H7 (cell line): ENCODE measurements at regions not wholly inside any gene's neighbourhood (a gene's known extent, or its start where the extent isn't known, plus 50 kb on each side); places are given as distances from the start of the nearest gene placed in this dataset.

Experiments
- DNase-seq: peaks from one replicate; pipeline ENCODE4 v3.0.0; 2012
- H3K27me3 ChIP-seq: 2 replicates; pipeline ENCODE4 v1.6.0; 2011; ENCODE audit warnings: mild to moderate bottlenecking, low read length; ENCODE audit not compliant: control insufficient read depth, insufficient read depth
- H3K36me3 ChIP-seq: replicated peaks from 2 replicates; pipeline ENCODE4 v1.5.1; 2011; ENCODE audit warnings: low read length; ENCODE audit not compliant: control insufficient read depth, insufficient read depth
- H3K4me3 ChIP-seq: 2 replicates; pipeline ENCODE4 v1.5.1; 2011; ENCODE audit warnings: low read depth, mild to moderate bottlenecking, control low read depth, low read length, moderate library complexity; ENCODE audit not compliant: insufficient read depth

DNA sequence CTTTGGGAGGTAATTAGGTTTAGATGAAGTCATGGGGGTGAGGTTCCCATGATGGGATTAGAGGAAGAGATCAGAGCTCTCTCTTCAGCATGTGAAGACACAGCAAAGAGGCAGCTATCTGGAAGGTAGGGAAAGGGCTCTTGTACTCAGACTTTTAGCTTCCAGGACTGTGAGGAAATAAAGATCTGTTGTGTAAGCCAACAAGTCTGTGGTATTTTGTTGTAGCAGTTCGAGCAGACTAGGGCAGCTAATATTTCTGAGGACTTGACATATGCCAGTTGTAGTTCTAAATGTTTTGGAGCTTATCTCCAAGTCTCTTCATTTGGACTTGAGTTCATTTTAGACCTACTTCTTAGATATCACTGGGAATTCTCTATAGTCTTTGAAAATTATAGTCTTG lies 137.3 kb upstream of the PDE5A start:
- H3K4me3 ChIP-seq, result no peak overlapping the region
- DNase-seq, result no peak
- H3K36me3 ChIP-seq, result no peaks in the 10 kb centered on the region
- no peaks in the 10 kb centered on the region for H3K27me3 ChIP-seq

DNA sequence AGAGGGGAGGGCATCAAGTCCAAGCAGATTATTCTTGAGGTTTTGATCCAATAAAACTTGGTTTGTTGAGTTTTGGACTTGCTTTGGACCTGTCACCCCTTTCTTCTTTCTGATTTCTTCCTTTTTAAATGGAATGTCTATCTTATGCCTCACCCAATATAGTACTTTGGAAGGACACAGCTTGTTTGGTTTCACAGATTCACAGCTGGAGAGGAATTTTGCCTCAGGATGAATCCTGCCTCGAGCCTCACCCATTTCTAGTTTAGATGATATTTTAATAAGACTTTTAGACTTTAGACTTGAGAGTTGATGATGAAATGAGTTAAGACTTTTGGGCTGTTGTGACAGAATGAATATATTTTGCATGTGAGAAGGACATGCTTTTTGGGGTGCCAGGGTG lies 136.9 kb upstream of the PDE5A start:
- no peak overlapping the region for H3K4me3 ChIP-seq
- no peaks in the 10 kb centered on the region for H3K36me3 ChIP-seq
- H3K27me3 ChIP-seq, result no peaks in the 10 kb centered on the region
- DNase-seq, result no peak

DNA sequence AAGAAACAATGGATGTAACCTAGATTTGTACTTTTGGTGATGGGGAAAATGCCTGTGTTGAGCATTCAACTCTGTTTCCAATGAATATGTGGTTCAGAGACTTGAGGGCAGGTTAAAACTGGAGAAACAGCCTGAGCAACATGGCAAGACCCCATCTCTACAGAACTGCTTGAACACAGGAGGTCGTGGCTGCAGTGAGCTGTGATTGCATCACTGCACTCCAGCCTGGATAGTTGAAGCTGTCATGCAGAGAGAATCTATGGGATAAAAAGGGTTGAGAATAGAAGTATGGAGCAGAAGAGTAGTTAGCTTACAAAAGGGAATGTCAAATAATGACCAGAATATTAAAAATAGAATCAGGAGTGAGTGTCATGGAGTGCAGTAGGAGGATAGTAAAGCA lies 134.8 kb upstream of the PDE5A start:
- DNase-seq, result no peak
- Histone ChIP-seq H3K27me3 (no peaks in the 10 kb centered on the region), H3K36me3 (no peaks in the 10 kb centered on the region), H3K4me3 (no peak overlapping the region)

DNA sequence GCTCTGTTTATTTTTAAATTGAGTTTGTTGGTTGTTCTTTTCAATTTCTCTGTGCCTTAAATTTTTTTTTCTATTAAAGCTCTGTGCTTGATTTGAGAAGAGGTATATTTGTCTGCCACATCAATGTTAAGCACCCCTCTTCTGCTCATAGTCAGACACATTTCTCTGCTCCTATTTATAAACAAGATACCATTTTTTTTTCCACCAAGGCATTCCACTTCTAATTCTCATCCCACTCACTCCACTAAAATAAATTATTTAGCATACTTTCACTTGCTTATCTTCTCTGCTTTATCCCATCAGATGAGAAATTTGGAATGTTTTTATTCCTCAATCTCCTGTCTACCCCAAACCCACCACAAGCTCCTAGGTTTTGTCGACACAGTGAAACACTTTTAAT lies 127.0 kb upstream of the PDE5A start:
- no peaks in the 10 kb centered on the region for H3K27me3 ChIP-seq
- H3K36me3 ChIP-seq, result no peaks in the 10 kb centered on the region
- H3K4me3 ChIP-seq, result no peak overlapping the region
- DNase-seq, result no peak

DNA sequence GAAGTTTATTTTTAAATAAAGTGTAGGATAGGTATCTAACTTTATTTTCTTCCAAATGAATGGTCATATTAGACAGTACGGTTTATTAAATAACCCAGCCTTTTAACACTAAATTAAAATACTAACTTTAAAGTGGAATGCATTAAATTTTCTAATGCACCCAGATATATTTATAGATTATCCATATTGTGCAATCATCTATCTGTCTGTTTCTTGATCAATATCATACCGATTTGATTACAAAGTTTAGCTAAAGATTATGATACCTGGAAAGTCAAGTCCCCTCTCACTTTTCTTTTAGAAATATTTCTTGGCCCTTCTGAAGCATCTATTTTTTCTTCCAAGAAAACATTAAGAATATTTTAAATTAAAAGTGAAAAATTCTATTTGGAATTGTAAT lies 124.3 kb upstream of the PDE5A start:
- Histone ChIP-seq H3K27me3 (no peaks in the 10 kb centered on the region), H3K36me3 (no peaks in the 10 kb centered on the region), H3K4me3 (no peak overlapping the region)
- DNase-seq, result no peak

DNA sequence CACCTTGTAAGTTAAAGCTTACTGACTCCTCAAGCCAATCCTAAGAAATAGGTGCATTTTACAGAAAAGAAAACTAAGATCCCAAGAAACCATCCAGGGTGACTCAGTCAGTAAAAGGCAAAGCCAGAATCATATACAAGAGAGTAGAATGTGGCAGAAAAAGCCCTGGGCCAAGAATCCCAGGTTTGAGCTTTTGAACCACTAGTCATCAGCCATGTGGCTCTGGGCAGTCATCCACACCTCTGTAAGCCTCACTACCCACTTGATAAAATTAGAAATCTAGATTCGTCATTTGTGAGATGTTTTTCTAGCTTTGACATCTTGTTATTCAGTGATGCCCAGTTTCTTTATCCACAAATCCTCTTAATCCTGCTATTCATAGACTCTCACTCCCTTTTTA lies 122.2 kb upstream of the PDE5A start:
- DNase-seq, result no peak
- no peaks in the 10 kb centered on the region for H3K27me3 ChIP-seq
- H3K4me3 ChIP-seq, result no peak overlapping the region
- H3K36me3 ChIP-seq, result no peaks in the 10 kb centered on the region

DNA sequence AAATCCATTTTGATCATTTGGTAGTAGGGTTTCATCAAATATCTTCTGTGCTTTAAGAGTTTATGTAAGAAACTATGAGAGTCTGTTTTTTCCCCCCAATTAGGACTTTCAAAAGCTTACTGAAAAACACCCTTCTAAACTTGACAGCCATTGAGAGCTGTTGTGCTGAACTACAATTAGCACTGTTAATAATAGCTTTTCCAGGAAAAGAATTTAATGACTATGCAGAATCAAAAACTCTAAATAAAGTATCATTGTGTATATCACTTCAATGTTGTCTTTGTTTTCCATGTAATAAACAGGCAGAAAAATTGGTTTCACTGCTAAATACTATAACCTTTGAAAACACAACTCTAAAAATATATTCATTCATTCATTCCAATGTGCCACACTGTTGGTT lies 121.4 kb upstream of the PDE5A start:
- no peak overlapping the region for H3K4me3 ChIP-seq
- no peaks in the 10 kb centered on the region for H3K36me3 ChIP-seq
- H3K27me3 ChIP-seq, result no peaks in the 10 kb centered on the region
- DNase-seq, result no peak

DNA sequence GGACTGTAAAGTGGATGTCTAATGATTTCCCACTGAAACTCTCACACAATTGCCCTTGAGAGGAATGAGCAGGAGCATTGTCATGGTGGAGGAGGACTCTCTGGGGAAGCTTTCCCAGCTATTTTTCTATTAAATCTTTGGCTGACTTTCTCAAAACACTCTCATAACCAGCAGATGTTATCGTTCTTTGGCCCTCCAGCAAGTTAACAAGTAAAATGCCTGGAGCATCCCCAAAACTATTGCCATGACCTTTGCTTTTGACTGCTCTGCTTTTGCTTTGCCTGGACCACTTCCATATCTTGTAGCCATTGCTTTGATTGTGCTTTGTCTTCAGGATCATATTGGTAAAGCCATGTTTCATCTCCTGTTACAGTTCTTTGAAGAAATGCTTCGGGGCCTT lies 120.2 kb upstream of the PDE5A start:
- DNase-seq, result no peak
- Histone ChIP-seq H3K27me3 (no peaks in the 10 kb centered on the region), H3K36me3 (no peaks in the 10 kb centered on the region), H3K4me3 (no peak overlapping the region)

DNA sequence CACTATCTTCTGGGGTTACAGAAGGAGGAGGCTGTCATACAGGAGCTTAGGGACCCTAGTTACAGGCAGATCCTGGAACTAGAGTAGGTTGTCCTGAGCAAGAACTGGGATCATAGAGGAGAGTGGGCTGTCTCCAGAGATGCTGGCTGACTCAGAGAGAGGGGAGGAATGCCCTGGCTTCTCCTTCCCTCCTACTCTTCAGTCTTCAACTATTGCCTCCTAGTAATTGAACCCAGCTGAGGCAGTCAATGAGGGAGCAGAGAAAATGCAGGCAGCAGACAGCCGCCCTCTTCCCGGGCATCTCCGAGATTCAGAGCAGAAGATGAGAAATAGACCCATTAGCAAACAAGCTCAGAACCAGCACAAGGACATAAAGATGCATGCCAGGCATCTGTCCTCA lies 118.3 kb upstream of the PDE5A start:
- no peak for DNase-seq
- H3K36me3 ChIP-seq, result no peaks in the 10 kb centered on the region

DNA sequence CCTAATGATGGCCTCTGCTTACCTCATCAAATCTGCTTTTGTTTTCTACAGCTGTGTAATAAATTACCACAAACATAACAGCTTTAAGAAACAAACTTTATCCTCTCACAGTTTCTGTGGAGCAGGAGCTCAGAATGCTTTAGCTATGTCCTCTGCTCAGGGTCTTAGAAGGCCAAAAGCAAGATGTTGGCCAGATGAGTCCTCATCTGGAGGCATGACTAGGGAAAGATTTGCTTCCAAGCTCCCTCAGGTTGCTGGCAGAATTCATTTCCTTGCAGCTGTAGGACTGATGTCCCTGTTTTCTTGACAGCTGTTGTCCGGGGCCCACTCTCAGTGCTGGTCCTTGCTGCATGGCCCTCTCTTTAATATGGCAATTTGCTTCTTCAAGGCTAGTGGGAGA lies 116.7 kb upstream of the PDE5A start:
- Histone ChIP-seq H3K27me3 (no peaks in the 10 kb centered on the region), H3K4me3 (no peak overlapping the region), H3K36me3 (no peaks in the 10 kb centered on the region)
- no peak for DNase-seq

More for the DNA sequence above, 118.3 kb upstream of the PDE5A start:
- Histone ChIP-seq H3K4me3 (no peak overlapping the region), H3K27me3 (no peaks in the 10 kb centered on the region)

DNA sequence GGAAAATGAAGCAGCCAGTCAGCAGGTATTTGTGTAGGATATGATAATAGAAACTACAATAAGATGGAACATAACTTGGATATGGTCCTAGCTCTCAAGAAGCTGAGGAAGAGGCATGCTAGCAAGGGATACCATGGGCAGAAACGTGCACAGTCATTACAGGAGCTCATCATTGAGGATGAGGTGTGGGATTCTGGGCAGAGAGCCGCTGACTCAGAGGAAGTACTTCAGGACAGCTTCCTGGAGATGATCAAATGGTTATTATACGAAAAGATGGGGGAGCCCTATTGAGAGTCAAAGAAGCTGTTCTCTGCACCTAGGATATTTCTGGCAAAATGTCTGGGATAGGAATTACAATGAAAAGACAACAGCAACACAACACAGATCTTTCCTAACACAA lies 116.0 kb upstream of the PDE5A start:
- no peaks in the 10 kb centered on the region for H3K36me3 ChIP-seq
- H3K4me3 ChIP-seq, result no peak overlapping the region
- no peak for DNase-seq
- no peaks in the 10 kb centered on the region for H3K27me3 ChIP-seq

DNA sequence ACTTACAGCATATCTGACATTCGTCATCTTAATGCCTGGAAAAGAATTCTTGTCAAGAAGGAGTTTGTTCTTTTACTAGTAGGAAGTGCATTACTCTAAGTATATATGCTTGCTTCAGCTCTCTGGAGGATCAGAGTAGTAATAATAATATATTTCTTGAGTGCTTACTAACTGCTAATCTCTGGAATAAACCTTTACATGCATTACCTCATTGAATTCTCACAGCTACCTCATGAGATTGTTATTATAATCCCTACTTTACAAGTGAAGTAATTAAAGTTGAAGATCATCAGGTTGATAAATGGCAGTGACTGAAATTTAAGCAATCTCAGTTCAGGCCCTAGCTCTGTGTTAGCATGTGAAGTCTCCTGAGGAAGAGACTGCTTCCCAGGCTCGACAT lies 115.0 kb upstream of the PDE5A start:
- H3K36me3 ChIP-seq, result no peaks in the 10 kb centered on the region
- no peaks in the 10 kb centered on the region for H3K27me3 ChIP-seq
- DNase-seq, result no peak
- no peak overlapping the region for H3K4me3 ChIP-seq

DNA sequence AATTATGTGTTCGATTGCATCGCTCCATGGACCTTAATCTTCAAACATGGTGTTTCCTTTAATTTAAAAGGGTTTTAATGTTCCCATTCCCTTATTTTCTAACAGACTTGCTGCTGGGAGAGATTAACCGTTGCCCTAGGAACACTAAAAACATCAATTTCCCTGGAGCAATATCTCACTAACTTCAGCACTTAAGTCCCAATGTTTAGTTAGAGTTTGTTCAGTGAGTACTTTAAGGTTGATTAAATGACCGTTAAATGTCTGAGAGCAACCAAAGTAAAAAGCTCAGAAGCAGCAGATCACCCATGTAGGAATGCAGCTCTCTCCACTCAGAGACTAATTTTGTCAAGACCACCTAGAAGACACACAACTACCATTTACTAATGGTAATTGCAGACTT lies 111.2 kb upstream of the PDE5A start:
- Histone ChIP-seq H3K4me3 (no peak overlapping the region), H3K27me3 (no peaks in the 10 kb centered on the region), H3K36me3 (no peaks in the 10 kb centered on the region)
- no peak for DNase-seq

DNA sequence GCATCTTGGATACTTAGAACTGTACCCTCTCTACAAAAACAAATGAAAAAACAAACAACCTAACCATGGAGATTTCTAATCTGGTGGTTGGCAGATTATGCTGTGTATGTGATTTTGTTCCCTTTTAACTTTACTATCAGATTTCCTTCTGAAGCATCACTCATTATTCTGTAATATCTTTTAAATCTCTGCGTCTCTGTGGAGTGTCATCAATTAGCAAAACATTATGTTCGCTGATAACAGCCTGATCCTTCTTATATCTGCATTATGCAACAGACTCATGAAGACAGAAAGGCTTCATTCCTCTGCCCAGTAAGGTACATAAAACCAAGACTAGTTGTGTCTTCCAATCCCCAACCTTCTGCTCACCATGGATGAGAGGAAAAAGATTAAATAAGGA lies 110.3 kb upstream of the PDE5A start:
- Histone ChIP-seq H3K4me3 (no peak overlapping the region), H3K27me3 (no peaks in the 10 kb centered on the region), H3K36me3 (no peaks in the 10 kb centered on the region)
- DNase-seq, result no peak

DNA sequence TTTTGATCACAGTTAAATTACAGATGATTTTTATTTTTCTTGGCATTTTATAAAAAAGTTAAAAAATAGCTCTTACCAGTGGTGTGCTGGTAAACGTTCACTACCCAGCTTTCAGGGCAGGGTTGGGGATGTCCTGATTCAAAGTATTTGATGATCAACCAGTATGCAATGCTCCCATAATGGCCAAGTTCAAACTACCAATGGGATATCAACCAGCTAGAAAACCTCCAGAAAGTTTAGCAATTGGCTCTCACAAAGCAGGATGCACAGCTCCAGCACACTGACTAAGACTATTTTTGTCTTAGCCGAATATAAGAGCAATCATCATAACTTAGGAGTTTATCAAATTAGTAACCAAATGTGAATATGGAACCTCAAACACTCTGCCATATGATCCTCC lies 108.0 kb upstream of the PDE5A start:
- Histone ChIP-seq H3K36me3 (no peaks in the 10 kb centered on the region), H3K27me3 (no peaks in the 10 kb centered on the region), H3K4me3 (no peak overlapping the region)
- DNase-seq, result no peak

DNA sequence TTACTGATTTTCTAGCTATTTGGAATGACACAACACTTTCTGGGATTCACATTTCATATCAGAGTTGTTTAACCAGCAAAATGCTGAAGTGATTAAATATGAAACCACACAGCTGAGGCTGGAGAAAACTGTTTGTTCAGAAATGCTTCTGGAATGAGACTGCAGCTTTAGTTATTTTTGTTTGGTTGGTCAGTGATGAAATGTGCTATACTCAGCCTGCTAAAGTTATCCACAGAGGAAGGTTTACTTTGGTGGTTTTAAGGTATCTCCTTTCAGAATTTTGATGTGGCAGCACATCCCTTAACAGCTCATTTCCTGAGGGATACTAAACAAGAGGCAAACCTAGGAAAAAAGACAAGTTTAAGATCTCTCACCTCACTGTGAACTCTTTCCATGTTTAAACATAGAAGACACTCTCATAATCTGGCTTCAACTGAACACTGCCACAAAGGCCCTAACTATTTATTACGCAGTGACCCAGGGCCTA lies 106.6 kb upstream of the PDE5A start:
- Histone ChIP-seq H3K27me3 (no peaks in the 10 kb centered on the region), H3K4me3 (no peak overlapping the region), H3K36me3 (no peaks in the 10 kb centered on the region)
- DNase-seq, result no peak
